Ectodermal cell (in vitro differentiated cells): ENCODE measurements at regions not wholly inside any gene's neighbourhood (a gene's known extent, or its start where the extent isn't known, plus 50 kb on each side); places are given as distances from the start of the nearest gene placed in this dataset.

Experiments used
- H3K27ac ChIP-seq: 2 replicates; pipeline ENCODE4 v1.7.0; 2013; ENCODE audit warnings: mild to moderate bottlenecking, low read depth, low read length; ENCODE audit not compliant: insufficient read depth, poor library complexity, severe bottlenecking
- H3K27me3 ChIP-seq: 2 replicates; pipeline ENCODE4 v1.7.0; 2013; ENCODE audit warnings: mild to moderate bottlenecking, low read length; ENCODE audit not compliant: insufficient read depth, control insufficient read depth, poor library complexity, severe bottlenecking
- H3K36me3 ChIP-seq: one replicate; pipeline ENCODE4 v1.7.0; 2013; ENCODE audit warnings: low read length; ENCODE audit not compliant: control insufficient read depth, insufficient read depth
- H3K4me1 ChIP-seq: one replicate; pipeline ENCODE4 v1.7.0; 2013; ENCODE audit warnings: low read length; ENCODE audit not compliant: control insufficient read depth, insufficient read depth
- H3K4me3 ChIP-seq: 2 replicates; pipeline ENCODE4 v1.7.0; 2013; ENCODE audit warnings: low read depth, low read length, control low read depth; ENCODE audit not compliant: insufficient read depth
- H3K9me3 ChIP-seq: 2 replicates; pipeline ENCODE4 v1.7.0; 2013; ENCODE audit warnings: mild to moderate bottlenecking, low read length, moderate library complexity; ENCODE audit not compliant: control insufficient read depth
- WGBS, 2 experiments: methylation state at CpG; one replicate each; pipeline ENCODE4 v1.1.7; 2013; ENCODE audit warnings: missing lambda C conversion rate in 2 of 2; 5-methylcytosine and 5-hydroxymethylcytosine counted together

DNA sequence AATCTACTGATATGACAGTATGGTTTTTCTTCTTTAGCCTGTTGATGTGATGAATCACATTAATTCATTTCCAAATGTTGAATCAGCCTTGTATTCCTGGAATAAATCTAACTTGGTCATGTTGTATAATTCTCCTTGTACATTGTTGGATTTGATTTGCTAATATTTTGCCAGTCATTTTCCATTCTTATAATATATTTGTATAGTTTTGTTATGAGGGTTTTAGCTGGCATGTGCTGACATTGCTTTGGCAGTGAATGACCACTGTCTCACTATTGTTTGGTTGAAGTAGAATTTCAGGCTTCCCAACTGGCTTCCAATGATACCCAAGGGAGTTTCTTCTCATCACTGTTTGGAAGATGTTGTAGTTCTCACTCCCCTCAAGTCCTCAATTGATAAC lies 983.0 kb upstream of the PTPRD start:
- Histone ChIP-seq H3K4me1 (no peaks in the 10 kb centered on the region), H3K27me3 (no peaks in the 10 kb centered on the region), H3K36me3 (no peaks in the 10 kb centered on the region), H3K27ac (no peak overlapping the region), H3K9me3 (no peaks in the 10 kb centered on the region), H3K4me3 (no peak overlapping the region)

DNA sequence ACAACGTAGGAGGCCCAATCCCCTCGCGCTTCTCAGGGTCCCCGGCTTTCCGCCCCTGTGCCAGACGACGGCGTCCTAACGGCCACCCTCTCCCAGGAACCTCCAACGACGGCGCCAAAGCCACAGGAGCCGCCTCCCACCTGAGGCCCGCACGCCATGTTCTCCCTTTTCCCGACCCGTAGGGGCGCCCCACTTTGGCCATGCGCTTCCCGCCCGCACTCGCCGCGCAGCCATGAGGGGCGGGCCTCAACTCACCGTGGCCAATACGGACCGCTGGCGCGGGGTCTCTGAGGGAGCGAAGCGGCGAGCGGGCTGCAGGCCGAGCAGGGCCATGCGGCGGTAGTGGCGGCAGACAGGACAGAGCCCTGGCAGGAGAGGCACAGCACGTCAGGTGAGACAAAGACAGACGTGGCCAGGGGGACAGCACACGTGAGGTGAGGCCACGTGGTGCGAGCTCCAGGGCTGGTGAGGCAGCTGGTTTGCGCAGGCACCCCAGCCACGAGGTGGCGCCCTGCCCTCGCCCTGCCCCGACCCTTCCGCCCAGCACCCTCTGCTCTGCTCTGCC lies 1005.5 kb upstream of the PTPRD start:
- 96 to 97% methylated on average over 49 of the region's 49 CpGs for WGBS, 2 experiments
- Histone ChIP-seq H3K27me3 (no peaks in the 10 kb centered on the region), H3K9me3 (no peaks in the 10 kb centered on the region), H3K4me3 (no peak overlapping the region), H3K4me1 (no peaks in the 10 kb centered on the region), H3K27ac (no peak overlapping the region), H3K36me3 (no peaks in the 10 kb centered on the region)

DNA sequence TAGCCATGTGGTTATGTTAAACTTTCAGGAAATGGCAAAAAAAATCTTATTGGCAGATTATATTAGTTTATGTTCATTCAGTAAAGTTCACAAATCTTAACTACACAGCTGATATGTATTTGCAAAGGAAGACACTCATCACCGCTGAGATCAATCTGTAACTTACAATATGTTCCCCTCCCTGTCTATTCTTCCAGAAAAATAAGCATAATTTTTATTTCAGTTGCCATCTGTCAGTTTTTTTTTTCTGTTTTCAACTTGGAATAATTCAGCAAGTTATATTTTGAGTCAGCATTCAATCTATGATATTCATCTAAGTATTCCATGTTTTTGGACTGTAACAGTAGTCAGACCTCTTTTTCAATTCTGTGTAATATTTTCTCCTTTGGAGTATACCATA lies 1019.9 kb upstream of the PTPRD start:
- H3K36me3 ChIP-seq: no peaks in the 10 kb centered on the region
- 87 to 100% methylated on average over 1 of the region's 1 CpG for WGBS, 2 experiments
- no peaks in the 10 kb centered on the region for H3K4me1 ChIP-seq
- no peak overlapping the region for H3K4me3 ChIP-seq
- H3K27me3 ChIP-seq: no peaks in the 10 kb centered on the region
- H3K9me3 ChIP-seq: no peaks in the 10 kb centered on the region
- no peak overlapping the region for H3K27ac ChIP-seq

DNA sequence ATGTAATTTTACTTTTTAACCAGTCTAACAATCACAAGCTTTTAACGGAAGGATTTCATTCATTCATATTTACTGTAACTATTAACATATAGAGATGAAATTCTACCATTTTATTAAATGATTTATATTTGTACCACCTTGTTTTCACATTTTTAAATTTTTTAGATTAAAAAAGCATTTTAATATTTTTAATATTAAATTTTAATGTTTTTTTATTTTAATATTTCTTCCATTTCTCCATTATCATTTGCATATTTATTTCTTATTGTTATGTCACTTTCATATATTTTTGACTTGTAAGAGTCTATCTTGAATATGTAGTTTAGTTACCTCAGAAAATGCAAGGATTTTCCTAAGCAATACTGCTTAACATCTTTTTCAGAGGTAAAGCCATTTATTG lies 1034.0 kb upstream of the PTPRD start:
- Histone ChIP-seq H3K9me3 (no peaks in the 10 kb centered on the region), H3K4me3 (no peak overlapping the region), H3K4me1 (no peaks in the 10 kb centered on the region), H3K36me3 (no peaks in the 10 kb centered on the region), H3K27ac (no peak overlapping the region), H3K27me3 (no peaks in the 10 kb centered on the region)
- no CpG with 5 or more reads among the region's 1 CpG for WGBS, 2 experiments

DNA sequence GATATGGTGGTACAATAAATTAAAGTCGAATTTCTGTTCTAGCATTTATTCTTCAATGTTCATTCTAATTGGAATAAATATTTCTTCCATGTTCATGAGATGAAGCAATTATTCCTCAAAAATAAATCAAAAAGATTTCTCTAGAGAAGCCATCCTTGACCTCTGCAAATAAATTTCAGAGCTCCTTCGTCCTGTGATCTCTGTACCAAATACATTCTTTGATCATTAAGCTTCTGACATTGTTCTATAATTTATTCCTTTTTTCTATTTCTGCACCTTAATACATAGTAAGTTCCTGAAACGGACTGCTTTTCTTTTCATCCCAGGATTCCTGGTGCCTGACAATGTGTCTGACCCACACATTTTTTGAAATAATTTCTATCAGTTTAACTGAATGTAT lies 1039.3 kb upstream of the TYRP1 start:
- H3K4me1 ChIP-seq: no peaks in the 10 kb centered on the region
- no peaks in the 10 kb centered on the region for H3K9me3 ChIP-seq
- 94 to 100% methylated on average over 2 of the region's 3 CpGs for WGBS, 2 experiments
- no peak overlapping the region for H3K4me3 ChIP-seq
- H3K27ac ChIP-seq: no peak overlapping the region
- no peaks in the 10 kb centered on the region for H3K36me3 ChIP-seq
- no peaks in the 10 kb centered on the region for H3K27me3 ChIP-seq

DNA sequence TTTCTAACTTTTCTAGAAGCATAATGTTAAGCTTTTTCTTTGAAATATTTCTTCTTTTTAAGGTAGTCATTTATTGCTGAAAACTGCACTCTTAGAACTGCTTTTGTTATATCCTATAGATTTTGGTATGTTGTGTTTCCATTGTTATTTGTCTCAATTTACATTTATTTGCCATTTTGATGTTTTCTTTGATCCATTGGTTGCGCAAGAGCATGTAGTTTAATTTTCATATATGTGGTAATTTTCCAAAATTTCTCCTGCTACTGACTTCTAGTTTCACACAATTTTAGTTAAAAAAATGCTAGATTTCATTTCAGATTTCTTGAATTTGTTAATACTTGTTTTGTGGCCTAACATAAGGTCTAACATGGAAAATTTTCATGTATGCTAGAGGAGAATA lies 1029.3 kb upstream of the TYRP1 start:
- Histone ChIP-seq H3K9me3 (no peaks in the 10 kb centered on the region), H3K4me1 (no peaks in the 10 kb centered on the region), H3K27me3 (no peaks in the 10 kb centered on the region), H3K4me3 (no peak overlapping the region), H3K27ac (no peak overlapping the region), H3K36me3 (no peaks in the 10 kb centered on the region)
- no CpG with 5 or more reads among the region's 1 CpG for WGBS, 2 experiments

DNA sequence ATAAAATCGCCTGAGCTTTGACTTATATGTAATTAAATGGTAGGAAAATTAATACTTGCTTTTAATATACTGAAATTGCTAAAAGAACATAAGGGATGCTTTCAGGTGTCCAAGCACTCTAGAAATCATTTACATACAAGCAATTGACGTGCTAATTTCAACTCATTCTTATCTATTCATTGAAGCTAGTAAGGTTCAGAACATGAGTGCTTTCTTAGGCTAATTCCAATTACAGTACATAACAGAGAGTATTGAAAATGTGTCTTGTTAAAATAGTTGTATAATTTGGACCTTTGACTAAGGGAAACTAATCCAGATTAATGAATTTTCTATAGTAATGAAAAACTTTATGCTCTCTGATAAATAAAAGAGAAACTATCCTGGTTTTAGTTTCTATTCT lies 1016.4 kb upstream of the TYRP1 start:
- 86 to 90% methylated on average over 1 of the region's 2 CpGs for WGBS, 2 experiments
- H3K27me3 ChIP-seq: no peaks in the 10 kb centered on the region
- H3K36me3 ChIP-seq: no peaks in the 10 kb centered on the region
- no peak overlapping the region for H3K27ac ChIP-seq
- H3K4me3 ChIP-seq: no peak overlapping the region
- H3K9me3 ChIP-seq: no peaks in the 10 kb centered on the region
- no peaks in the 10 kb centered on the region for H3K4me1 ChIP-seq

DNA sequence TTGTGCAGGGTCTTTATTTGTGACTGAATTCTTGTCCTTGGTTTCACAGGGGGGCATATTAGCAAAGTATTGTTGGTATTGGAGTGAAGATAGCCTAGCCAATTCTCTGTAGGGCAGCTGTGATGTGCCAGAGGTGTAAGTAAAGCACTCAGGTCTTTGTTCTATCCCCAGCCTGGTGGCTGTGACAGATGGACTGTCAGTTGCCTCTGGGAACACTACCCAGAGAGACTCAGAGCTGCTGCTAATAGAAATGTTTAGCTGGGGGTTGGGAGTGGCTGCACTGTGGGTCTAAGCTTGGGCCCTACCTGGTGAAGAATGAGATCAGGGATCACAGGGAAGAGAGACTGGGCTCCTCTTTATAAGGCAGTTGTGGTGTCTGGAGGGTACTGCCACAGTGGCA lies 1006.5 kb upstream of the TYRP1 start:
- H3K27me3 ChIP-seq: no peaks in the 10 kb centered on the region
- no peak overlapping the region for H3K27ac ChIP-seq
- no peaks in the 10 kb centered on the region for H3K36me3 ChIP-seq

DNA sequence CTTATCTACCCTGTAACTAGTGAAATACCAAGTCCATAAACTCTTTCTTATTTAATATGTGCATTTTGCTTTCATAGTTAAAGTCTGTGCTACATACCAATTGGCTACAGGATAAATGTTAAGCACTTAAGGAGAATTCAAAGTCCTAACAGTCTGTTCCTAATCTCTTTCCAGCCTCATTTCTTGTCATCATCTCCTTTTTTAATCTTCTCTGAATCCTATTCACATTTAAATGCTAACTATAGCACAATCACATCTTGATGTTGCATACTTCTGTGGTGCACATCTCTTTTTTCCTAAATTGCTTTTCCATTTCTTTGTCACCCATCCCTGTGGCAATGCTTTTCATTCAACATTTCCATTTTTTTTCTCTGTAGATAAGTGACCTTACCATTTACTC lies 996.1 kb upstream of the TYRP1 start:
- Histone ChIP-seq H3K9me3 (no peaks in the 10 kb centered on the region), H3K27ac (no peak overlapping the region), H3K4me1 (no peaks in the 10 kb centered on the region), H3K36me3 (no peaks in the 10 kb centered on the region), H3K27me3 (no peaks in the 10 kb centered on the region), H3K4me3 (no peak overlapping the region)

More for the DNA sequence above, 1006.5 kb upstream of the TYRP1 start:
- Histone ChIP-seq H3K9me3 (no peaks in the 10 kb centered on the region), H3K4me3 (no peak overlapping the region), H3K4me1 (no peaks in the 10 kb centered on the region)

DNA sequence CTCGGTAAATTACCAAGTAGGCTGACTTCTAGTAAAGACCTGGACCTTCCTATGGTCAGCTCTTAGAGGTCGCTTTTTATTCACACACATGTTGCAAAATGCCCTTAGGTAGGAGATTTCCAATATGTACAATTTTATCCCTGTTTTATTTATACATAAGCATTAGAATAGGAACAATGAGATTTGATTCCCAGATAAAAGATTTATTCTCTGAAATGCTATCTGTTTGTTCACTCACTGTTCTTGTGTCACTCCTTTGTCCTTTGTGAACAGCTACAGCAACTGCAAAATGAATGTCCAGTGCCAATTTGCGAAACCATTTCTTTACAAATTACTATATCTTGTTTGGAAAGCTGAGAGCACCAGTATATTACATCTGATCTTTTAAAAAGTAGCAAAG lies 991.5 kb upstream of the TYRP1 start:
- 84 to 100% methylated on average over 2 to 3 of the region's 3 CpGs for WGBS, 2 experiments
- Histone ChIP-seq H3K36me3 (no peaks in the 10 kb centered on the region), H3K4me3 (no peak overlapping the region), H3K4me1 (no peaks in the 10 kb centered on the region), H3K27me3 (no peaks in the 10 kb centered on the region), H3K27ac (no peak overlapping the region), H3K9me3 (no peaks in the 10 kb centered on the region)

DNA sequence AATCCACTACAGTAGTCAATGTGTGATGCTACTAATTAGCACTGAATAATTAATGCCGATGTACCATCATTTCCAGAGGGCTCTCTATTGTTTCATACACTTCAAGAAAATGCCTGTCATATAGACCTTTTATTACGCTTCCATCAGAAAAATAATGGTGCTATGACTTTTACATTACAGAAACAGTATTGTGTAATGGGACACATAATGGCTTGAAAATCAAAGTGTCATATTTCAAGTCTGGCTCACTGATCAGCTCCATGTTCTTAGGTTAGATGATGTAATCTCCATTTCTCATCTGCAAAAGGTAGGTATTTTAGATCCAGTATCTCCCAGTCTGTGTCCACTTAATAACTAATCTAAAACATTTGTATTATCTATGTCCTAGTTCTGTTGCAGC lies 990.6 kb upstream of the TYRP1 start:
- Histone ChIP-seq H3K36me3 (no peaks in the 10 kb centered on the region), H3K4me1 (no peaks in the 10 kb centered on the region), H3K27me3 (no peaks in the 10 kb centered on the region), H3K4me3 (no peak overlapping the region), H3K27ac (no peak overlapping the region), H3K9me3 (no peaks in the 10 kb centered on the region)
- WGBS, 2 experiments: 93% methylated on average over 2 of the region's 2 CpGs; no CpG with 5 or more reads in 1 of the 2 experiments
